ENCODE measurements at regions not wholly inside any gene's neighbourhood (a gene's known extent, or its start where the extent isn't known, plus 50 kb on each side); places are given as distances from the start of the nearest gene placed in this dataset.

- no peak for TF ChIP-seq CTCF (IDR thresholded peaks at IDR 0.05)
- TF ChIP-seq POLR2A (IDR thresholded peaks at IDR 0.05): no peak
Observed at GRCh38 chr21:35962917-35963316, 97.4 kb downstream of the SETD4 start.

Measured in adrenal gland (tissue), 5 donors.